ENCODE measurements at regions not wholly inside any gene's neighbourhood (a gene's known extent, or its start where the extent isn't known, plus 50 kb on each side); places are given as distances from the start of the nearest gene placed in this dataset.

GRCh38 chr1:194940336-194941030 lies 1667.8 kb downstream of the KCNT2 start:
- H3K9me3 Mint-ChIP-seq (ENCODE audit: unreplicated experiment): no peaks in the 10 kb centered on the region
- ChIA-PET CTCF (interaction anchor here (0.6 to 1.3 kb wide), 5 partner anchors 9 to 1416 kb away, joined by 3 to 5 read pairs (median 4); no protein-coding TSS in a partner anchor), POLR2A (interaction anchor here (0.7 kb wide), 1 partner anchor 549 kb away, joined by 3 read pairs; no protein-coding TSS in a partner anchor)
- H3K27me3 Mint-ChIP-seq (ENCODE audit: insufficient read depth, unreplicated experiment): no peaks in the 10 kb centered on the region
- intact Hi-C loops (cut with micrococcal nuclease): no loop called here
- no TSS peak for BruUV-seq (replicated peaks)
- H3K4me1 Mint-ChIP-seq (ENCODE audit: insufficient read depth, unreplicated experiment): no peaks in the 10 kb centered on the region
- no peak for DNase-seq (ENCODE audit: unreplicated experiment)
- H3K36me3 Mint-ChIP-seq (ENCODE audit: insufficient read depth, unreplicated experiment): no peaks in the 10 kb centered on the region
- H3K4me3 Mint-ChIP-seq (ENCODE audit: unreplicated experiment): no peak overlapping the region
- no peak for TF ChIP-seq CTCF (IDR thresholded peaks at IDR 0.05; ENCODE audit: unreplicated experiment)
- H3K27ac Mint-ChIP-seq (ENCODE audit: low read depth, unreplicated experiment): no peak overlapping the region

- no TSS peak for BruUV-seq (replicated peaks)
- ChIA-PET POLR2A (no interaction called here), CTCF (no interaction called here)
- no peak overlapping the region for H3K27ac Mint-ChIP-seq (ENCODE audit: low read depth, unreplicated experiment)
- intact Hi-C loops (cut with micrococcal nuclease): no loop called here
- H3K4me1 Mint-ChIP-seq (ENCODE audit: insufficient read depth, unreplicated experiment): no peaks in the 10 kb centered on the region
- no peak for TF ChIP-seq CTCF (IDR thresholded peaks at IDR 0.05; ENCODE audit: unreplicated experiment)
- H3K4me3 Mint-ChIP-seq (ENCODE audit: unreplicated experiment): no peak overlapping the region
- DNase-seq (ENCODE audit: unreplicated experiment): no peak
- H3K9me3 Mint-ChIP-seq (ENCODE audit: unreplicated experiment): peaks cover 6% of the 10 kb centered on the region
- H3K27me3 Mint-ChIP-seq (ENCODE audit: insufficient read depth, unreplicated experiment): no peaks in the 10 kb centered on the region
- H3K36me3 Mint-ChIP-seq (ENCODE audit: insufficient read depth, unreplicated experiment): no peaks in the 10 kb centered on the region
Observed at GRCh38 chr1:194935864-194936263, 1672.4 kb downstream of the KCNT2 start.

GRCh38 chr1:194931166-194931565 lies 1677.1 kb downstream of the KCNT2 start:
- TF ChIP-seq CTCF (IDR thresholded peaks at IDR 0.05; ENCODE audit: unreplicated experiment): no peak
- Mint-ChIP-seq H3K9me3 (ENCODE audit: unreplicated experiment) (peaks cover 6% of the 10 kb centered on the region), H3K4me3 (ENCODE audit: unreplicated experiment) (no peak overlapping the region), H3K27me3 (ENCODE audit: insufficient read depth, unreplicated experiment) (no peaks in the 10 kb centered on the region), H3K4me1 (ENCODE audit: insufficient read depth, unreplicated experiment) (no peaks in the 10 kb centered on the region), H3K27ac (ENCODE audit: low read depth, unreplicated experiment) (no peak overlapping the region), H3K36me3 (ENCODE audit: insufficient read depth, unreplicated experiment) (no peaks in the 10 kb centered on the region)
- intact Hi-C loops (cut with micrococcal nuclease): no loop called here
- DNase-seq (ENCODE audit: unreplicated experiment): peak; percentile 6
- POLR2A ChIA-PET: interaction anchor here (0.6 to 0.7 kb wide), 2 partner anchors 542 to 1401 kb away, joined by 3 read pairs; no protein-coding TSS in a partner anchor
- no TSS peak for BruUV-seq (replicated peaks)
- CTCF ChIA-PET: interaction anchor here (0.6 to 1.2 kb wide), 5 partner anchors 9 to 815 kb away, joined by 3 to 5 read pairs (median 3); no protein-coding TSS in a partner anchor

GRCh38 chr1:194930132-194930531 lies 1678.1 kb downstream of the KCNT2 start:
- DNase-seq (ENCODE audit: unreplicated experiment): no peak

More at GRCh38 chr1:194930132-194930531, 1678.1 kb downstream of the KCNT2 start:
- Mint-ChIP-seq H3K36me3 (ENCODE audit: insufficient read depth, unreplicated experiment) (no peaks in the 10 kb centered on the region), H3K27ac (ENCODE audit: low read depth, unreplicated experiment) (no peak overlapping the region), H3K27me3 (ENCODE audit: insufficient read depth, unreplicated experiment) (no peaks in the 10 kb centered on the region), H3K9me3 (ENCODE audit: unreplicated experiment) (peaks cover 6% of the 10 kb centered on the region), H3K4me3 (ENCODE audit: unreplicated experiment) (no peak overlapping the region), H3K4me1 (ENCODE audit: insufficient read depth, unreplicated experiment) (no peaks in the 10 kb centered on the region)
- POLR2A ChIA-PET: no interaction called here
- intact Hi-C loops (cut with micrococcal nuclease): no loop called here
- BruUV-seq (replicated peaks): no TSS peak
- CTCF ChIA-PET: interaction anchor here (0.5 to 0.6 kb wide), 2 partner anchors 12 to 452 kb away, joined by 3 read pairs; no protein-coding TSS in a partner anchor
- TF ChIP-seq CTCF (IDR thresholded peaks at IDR 0.05; ENCODE audit: unreplicated experiment): no peak
